GM21447 (cell line): ENCODE measurements at regions not wholly inside any gene's neighbourhood (a gene's known extent, or its start where the extent isn't known, plus 50 kb on each side); places are given as distances from the start of the nearest gene placed in this dataset.

Experiments used
- ATAC-seq: cut with Tn5 transposase; IDR thresholded peaks from one replicate; pipeline ENCODE4 v1.9.1; 2021; ENCODE audit not compliant: unreplicated experiment

- no peak for ATAC-seq
Measured at GRCh38 chr10:130369645-130370381, 233.6 kb downstream of the GLRX3 start.

GRCh38 chr10:130370721-130371120 is 234.5 kb downstream of the GLRX3 start:
- ATAC-seq: no peak

- no peak for ATAC-seq
Measured at GRCh38 chr10:130371156-130371555, 235.0 kb downstream of the GLRX3 start.

GRCh38 chr10:130371666-130372065 is 235.5 kb downstream of the GLRX3 start:
- no peak for ATAC-seq

GRCh38 chr10:130372222-130372621 is 236.0 kb downstream of the GLRX3 start:
- ATAC-seq: no peak

- no peak for ATAC-seq
Measured at GRCh38 chr10:130372866-130373265, 236.7 kb downstream of the GLRX3 start.

GRCh38 chr10:130377986-130378540 is 241.9 kb downstream of the GLRX3 start:
- no peak for ATAC-seq

DNA sequence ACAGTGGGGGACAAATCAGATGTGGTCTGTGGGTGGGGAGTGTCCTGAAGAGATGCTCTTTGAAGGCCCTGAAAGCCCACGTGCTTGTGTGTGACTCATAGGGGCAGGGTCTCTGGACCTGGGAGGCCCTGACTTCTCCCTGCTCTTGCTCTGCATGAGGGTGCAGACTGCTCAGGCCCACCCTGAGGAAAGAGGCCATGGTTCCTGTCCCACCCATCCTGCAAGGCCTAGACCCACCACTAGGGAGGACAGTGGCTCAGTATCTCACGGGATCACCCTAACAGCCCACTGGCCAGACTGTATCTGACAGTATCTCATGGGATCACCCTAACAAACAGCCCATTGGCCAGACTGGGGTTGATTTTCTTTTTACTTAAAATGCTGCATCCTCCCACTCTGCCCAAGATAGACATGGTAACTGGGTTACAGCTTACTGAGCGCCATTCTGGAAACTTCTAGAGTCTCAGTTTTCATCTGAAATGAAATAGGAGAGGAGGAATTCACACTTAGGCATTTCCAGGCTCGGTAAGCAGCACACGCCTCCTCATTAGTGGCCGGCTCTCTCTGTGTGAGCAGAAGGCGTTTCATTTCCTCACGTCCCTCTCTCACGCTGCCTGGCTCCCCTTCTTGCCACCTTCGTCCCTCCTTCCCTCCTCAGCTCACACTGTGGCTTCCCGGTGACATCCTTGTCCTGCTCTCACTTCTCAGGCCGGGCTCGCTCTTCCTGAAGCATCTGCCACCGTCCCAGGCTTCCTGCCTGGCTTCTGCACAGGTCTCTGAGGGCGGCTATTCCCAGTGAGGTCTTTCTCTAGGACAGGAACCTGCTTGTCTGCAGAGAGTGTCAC is 242.6 kb downstream of the GLRX3 start:
- no peak for ATAC-seq

- ATAC-seq: no peak
Measured at GRCh38 chr10:130380056-130380455, 243.9 kb downstream of the GLRX3 start.

DNA sequence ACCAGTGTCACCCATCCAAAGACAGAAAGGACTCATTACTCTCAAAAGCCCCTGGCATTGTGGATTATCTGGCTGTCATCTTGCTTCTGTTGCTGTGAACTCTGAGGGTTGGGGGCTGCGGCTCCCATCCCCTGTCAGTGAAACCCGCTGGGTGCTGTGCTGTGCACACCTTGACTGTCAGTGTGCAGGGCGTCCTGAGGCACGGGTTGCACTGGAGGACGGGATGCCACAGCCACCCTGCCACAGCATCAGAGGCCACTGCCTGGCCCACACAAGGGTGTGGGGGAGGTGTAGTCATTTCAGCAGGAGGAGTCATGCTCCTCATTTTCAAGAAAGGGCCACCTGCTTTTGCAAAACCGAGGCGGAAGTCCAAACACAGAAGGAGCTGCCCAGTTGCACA is 245.8 kb downstream of the GLRX3 start:
- no peak for ATAC-seq

DNA sequence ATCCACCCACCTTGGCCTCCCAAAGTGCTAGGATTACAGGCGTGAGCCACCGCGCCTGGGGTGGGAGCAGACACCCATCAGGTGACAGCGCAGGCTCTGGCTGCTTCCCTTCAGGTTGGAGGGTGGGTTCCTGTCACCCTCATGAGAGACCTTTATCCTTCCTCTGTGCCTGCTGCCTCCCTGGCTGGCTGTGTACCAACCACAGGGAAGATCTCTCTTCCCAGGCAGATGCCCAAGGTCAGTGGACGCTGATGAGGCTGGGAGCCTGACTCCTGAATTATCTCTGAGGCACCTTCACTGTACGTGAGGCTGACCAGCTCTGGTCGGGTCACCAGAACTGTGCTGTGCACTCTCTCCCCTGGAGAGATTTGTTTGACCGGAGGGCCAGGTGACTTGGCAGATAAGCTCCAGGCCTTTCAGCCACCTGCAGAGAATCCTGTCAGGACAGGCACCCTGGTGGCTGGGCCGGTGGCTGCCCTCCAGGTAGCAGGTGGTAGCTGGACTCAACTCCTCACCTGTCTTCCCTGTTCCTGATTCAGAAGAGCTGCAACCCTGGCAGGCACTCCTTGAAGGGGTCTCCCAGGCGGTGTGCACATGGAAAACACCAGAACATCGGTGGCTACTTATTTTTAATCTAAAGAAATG is 251.9 kb downstream of the GLRX3 start:
- no peak for ATAC-seq

DNA sequence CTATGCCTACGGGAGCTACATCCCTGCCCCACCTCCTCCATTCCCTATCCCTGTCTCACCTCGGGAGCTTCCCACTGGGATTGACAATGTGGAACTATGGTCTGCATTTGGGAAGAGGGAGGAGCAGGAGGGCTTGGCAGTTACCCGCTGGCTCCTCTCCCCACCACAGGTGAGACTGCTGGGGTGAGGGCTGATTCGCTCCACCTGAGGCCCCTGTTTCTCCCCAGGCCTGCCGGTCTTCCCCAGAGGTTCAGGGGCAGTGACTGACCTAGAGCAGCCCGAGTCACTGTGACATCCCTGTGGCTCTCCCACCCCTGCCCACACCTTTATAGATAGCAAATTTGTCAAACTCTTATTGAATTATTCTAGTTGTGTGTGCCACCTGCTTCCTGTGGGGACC is 252.6 kb downstream of the GLRX3 start:
- ATAC-seq: no peak

GRCh38 chr10:130389906-130390305 is 253.7 kb downstream of the GLRX3 start:
- no peak for ATAC-seq

DNA sequence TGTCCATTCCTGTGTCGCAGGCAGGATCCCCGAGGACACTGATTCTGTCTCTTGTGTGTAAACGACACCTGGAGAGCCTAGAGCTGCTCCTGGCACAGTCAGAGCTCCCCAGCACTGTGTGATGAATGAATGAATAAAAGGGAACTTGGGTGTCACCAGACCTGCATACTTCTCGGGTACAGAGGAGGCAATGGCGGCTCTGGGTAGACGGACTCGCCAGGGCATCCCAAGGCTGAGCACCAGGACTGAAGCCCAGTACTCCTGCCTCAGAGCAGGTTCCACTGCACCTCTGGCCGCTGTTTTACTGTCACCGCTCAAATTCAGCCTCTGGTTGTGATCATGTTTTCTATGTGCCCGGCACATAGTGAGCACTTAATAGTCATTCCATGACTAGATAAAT is 255.8 kb downstream of the GLRX3 start:
- no peak for ATAC-seq

GRCh38 chr10:130393342-130393741 is 257.2 kb downstream of the GLRX3 start:
- no peak for ATAC-seq

DNA sequence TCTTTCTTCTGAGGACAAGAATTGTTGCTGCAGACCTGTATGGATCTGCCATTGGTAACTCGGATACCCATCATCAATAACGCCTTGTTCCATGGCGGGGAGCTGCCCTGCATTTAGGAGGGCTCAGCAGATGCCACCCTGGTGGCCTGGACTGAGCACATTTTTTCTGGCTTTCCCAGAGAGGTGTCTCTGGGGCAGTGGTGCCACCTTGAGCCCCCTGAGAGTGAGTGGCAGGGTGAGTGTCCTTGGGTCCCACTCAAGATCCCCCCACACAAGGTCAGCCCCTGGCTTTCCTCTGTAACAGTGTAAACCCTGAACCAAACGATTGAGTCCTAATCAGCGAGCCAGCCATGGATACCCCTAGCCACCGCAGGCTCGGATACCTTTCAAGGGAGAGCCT is 258.6 kb downstream of the GLRX3 start:
- no peak for ATAC-seq

GRCh38 chr10:130395248-130395936 is 259.2 kb downstream of the GLRX3 start:
- ATAC-seq: no peak

GRCh38 chr10:130396044-130396443 is 259.9 kb downstream of the GLRX3 start:
- ATAC-seq: no peak

DNA sequence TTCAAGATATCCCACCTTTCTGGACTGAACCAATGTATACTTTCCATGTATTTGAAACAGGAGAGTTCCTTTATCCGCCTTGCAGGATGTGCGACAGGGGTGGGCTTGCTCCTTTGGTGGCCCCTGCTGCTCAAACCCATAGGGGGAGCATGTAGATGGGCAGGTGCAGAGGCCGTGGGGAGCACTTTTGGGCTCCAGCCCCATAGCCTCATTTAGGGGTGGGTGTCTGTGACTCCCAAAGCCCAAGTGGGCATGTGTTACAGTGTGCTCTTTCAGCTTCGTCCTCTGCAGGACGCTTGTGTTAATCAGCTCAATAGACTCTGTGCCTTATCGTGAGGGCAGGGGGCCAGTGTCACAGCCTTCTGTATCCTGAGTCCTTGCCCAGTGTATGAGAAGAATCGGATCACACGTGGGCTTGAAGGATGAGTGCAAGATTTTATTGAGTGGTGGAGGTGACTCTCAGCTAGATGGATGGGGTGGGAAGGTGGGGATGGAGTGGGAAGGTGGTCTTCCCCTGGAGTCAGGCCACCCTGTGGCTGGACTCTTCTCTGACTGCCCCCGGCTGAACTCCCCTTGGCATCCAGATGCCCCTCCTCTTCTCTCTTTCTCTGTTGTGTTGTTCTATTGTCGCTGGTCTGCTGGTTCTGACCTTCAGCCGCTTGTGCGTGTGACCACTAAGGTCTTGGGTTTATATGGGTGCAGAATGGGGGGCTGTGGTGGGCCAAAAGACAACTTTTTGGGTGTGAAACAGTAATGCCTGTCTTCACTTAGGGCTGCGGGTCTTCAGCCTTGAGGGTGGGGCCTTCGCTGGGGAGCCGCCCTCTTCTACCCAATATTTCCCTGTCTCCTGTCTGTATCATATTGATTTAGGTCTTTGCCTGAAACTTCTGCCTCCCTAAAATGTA is 262.2 kb downstream of the GLRX3 start:
- ATAC-seq: no peak

DNA sequence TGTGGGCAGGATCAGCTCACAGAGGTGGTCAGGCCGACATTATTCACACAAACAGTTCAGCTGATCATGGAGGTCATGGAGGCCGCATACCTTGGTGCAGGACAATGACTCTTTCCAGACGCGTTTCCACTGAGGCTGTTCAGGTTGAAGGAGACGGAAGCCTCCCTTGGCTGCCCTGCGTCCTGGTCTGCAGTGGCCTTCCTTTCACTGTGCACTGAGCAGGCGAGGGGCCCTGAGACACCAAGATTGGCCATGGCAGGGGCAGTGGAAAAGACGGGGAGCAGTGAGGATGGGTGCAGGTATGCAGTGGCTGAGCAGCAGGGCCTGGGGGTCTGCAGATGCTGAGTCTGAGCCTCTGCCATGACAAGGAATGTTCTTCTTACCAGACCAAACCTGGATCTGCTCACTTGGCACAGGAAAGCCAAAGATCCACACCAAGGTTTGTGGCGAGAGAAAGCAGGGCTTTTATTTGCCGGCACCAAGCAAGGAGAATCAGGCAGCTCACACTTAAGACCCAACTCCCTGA is 263.3 kb downstream of the GLRX3 start:
- ATAC-seq: no peak
